ENCODE measurements at regions not wholly inside any gene's neighbourhood (a gene's known extent, or its start where the extent isn't known, plus 50 kb on each side); places are given as distances from the start of the nearest gene placed in this dataset.
A peak's percentile ranks its signal among the peaks of the same experiment; 100 is the strongest.
"Not testable (repeated sequence)": the region's sequence is repeated elsewhere in the genome, so short reads cannot be mapped to it uniquely, and the experiment has no call there.

- DNase-seq (ENCODE audit: low spot score) = peak; percentile 59
These were observed 78.0 kb upstream of the ADGRL1 start for GRCh38 chr19:14283813-14284520.

- DNase-seq (ENCODE audit: low spot score) = not testable (repeated sequence)
These were observed 73.3 kb upstream of the ADGRL1 start for GRCh38 chr19:14279270-14279669.

GRCh38 chr19:14277608-14278007 lies 71.6 kb upstream of the ADGRL1 start:
- no peak for DNase-seq (ENCODE audit: low spot score)

- DNase-seq (ENCODE audit: low spot score) = not testable (repeated sequence)
These were observed 69.9 kb upstream of the ADGRL1 start for GRCh38 chr19:14275823-14276222.

GRCh38 chr19:14272623-14273022 lies 66.7 kb upstream of the ADGRL1 start:
- DNase-seq (ENCODE audit: low spot score) = no peak

- DNase-seq (ENCODE audit: low spot score) = no peak
These were observed 65.9 kb upstream of the ADGRL1 start for GRCh38 chr19:14271840-14272239.

- DNase-seq (ENCODE audit: low spot score) = not testable (repeated sequence)
These were observed 64.6 kb upstream of the ADGRL1 start for GRCh38 chr19:14270557-14270956.

- no peak for DNase-seq (ENCODE audit: low spot score)
These were observed 61.3 kb upstream of the ADGRL1 start for GRCh38 chr19:14267224-14267741.

GRCh38 chr19:14266208-14266607 lies 60.2 kb upstream of the ADGRL1 start:
- not testable (repeated sequence) for DNase-seq (ENCODE audit: low spot score)

GRCh38 chr19:14265290-14266036 lies 59.5 kb upstream of the ADGRL1 start:
- DNase-seq (ENCODE audit: low spot score) = no peak

GRCh38 chr19:14255902-14256649 lies 50.1 kb upstream of the ADGRL1 start:
- DNase-seq (ENCODE audit: low spot score) = not testable (repeated sequence)
